ENCODE measurements at regions not wholly inside any gene's neighbourhood (a gene's known extent, or its start where the extent isn't known, plus 50 kb on each side); places are given as distances from the start of the nearest gene placed in this dataset.

GRCh38 chr4:36467670-36468069 is 186.3 kb downstream of the DTHD1 start:
- no peak for DNase-seq
- no peak overlapping the region for H3K4me3 Mint-ChIP-seq
- no peaks in the 10 kb centered on the region for H3K9me3 Mint-ChIP-seq
- no peak for ATAC-seq
- H3K36me3 Mint-ChIP-seq (ENCODE audit: insufficient read depth): no peaks in the 10 kb centered on the region
- H3K27me3 Mint-ChIP-seq (ENCODE audit: low read depth): peaks cover 5% of the 10 kb centered on the region
- H3K4me1 Mint-ChIP-seq (ENCODE audit: low read depth): no peaks in the 10 kb centered on the region

- ATAC-seq (no peak), DNase-seq (no peak)
- Mint-ChIP-seq H3K4me1 (ENCODE audit: low read depth) (no peaks in the 10 kb centered on the region), H3K9me3 (no peaks in the 10 kb centered on the region), H3K4me3 (no peak overlapping the region), H3K36me3 (ENCODE audit: insufficient read depth) (no peaks in the 10 kb centered on the region), H3K27me3 (ENCODE audit: low read depth) (peaks cover 2% of the 10 kb centered on the region)
These were observed 190.5 kb downstream of the DTHD1 start for GRCh38 chr4:36471903-36472302.

- no peaks in the 10 kb centered on the region for H3K9me3 Mint-ChIP-seq
- H3K27me3 Mint-ChIP-seq (ENCODE audit: low read depth): peaks cover 4% of the 10 kb centered on the region
- DNase-seq: no peak
- H3K4me3 Mint-ChIP-seq: no peak overlapping the region
- H3K36me3 Mint-ChIP-seq (ENCODE audit: insufficient read depth): no peaks in the 10 kb centered on the region
- ATAC-seq: no peak
- no peaks in the 10 kb centered on the region for H3K4me1 Mint-ChIP-seq (ENCODE audit: low read depth)
These were observed 194.7 kb downstream of the DTHD1 start for GRCh38 chr4:36476135-36476534.

- no peaks in the 10 kb centered on the region for H3K9me3 Mint-ChIP-seq
- DNase-seq (no peak), ATAC-seq (no peak)
- H3K36me3 Mint-ChIP-seq (ENCODE audit: insufficient read depth): no peaks in the 10 kb centered on the region
- H3K4me1 Mint-ChIP-seq (ENCODE audit: low read depth): no peaks in the 10 kb centered on the region
- peaks cover 6% of the 10 kb centered on the region for H3K27me3 Mint-ChIP-seq (ENCODE audit: low read depth)
- H3K4me3 Mint-ChIP-seq: no peak overlapping the region
These were observed 196.4 kb downstream of the DTHD1 start for GRCh38 chr4:36477861-36478260.

GRCh38 chr4:36485885-36486284 is 204.5 kb downstream of the DTHD1 start:
- DNase-seq (no peak), ATAC-seq (no peak)
- no peaks in the 10 kb centered on the region for H3K36me3 Mint-ChIP-seq (ENCODE audit: insufficient read depth)
- no peak overlapping the region for H3K4me3 Mint-ChIP-seq
- no peaks in the 10 kb centered on the region for H3K9me3 Mint-ChIP-seq
- peaks cover 8% of the 10 kb centered on the region for H3K27me3 Mint-ChIP-seq (ENCODE audit: low read depth)
- H3K4me1 Mint-ChIP-seq (ENCODE audit: low read depth): no peaks in the 10 kb centered on the region

GRCh38 chr4:36489798-36490197 is 208.4 kb downstream of the DTHD1 start:
- Mint-ChIP-seq H3K27me3 (ENCODE audit: low read depth) (peaks cover 6% of the 10 kb centered on the region), H3K36me3 (ENCODE audit: insufficient read depth) (no peaks in the 10 kb centered on the region), H3K9me3 (no peaks in the 10 kb centered on the region), H3K4me1 (ENCODE audit: low read depth) (no peaks in the 10 kb centered on the region), H3K4me3 (no peak overlapping the region)
- no peak for DNase-seq
- ATAC-seq: no peak

- no peak for DNase-seq
- H3K4me1 Mint-ChIP-seq (ENCODE audit: low read depth): no peaks in the 10 kb centered on the region
- H3K4me3 Mint-ChIP-seq: no peak overlapping the region
- ATAC-seq: no peak
- no peaks in the 10 kb centered on the region for H3K9me3 Mint-ChIP-seq
- H3K27me3 Mint-ChIP-seq (ENCODE audit: low read depth): peaks cover 7% of the 10 kb centered on the region
- no peaks in the 10 kb centered on the region for H3K36me3 Mint-ChIP-seq (ENCODE audit: insufficient read depth)
These were observed 210.6 kb downstream of the DTHD1 start for GRCh38 chr4:36492041-36492440.

- ATAC-seq (no peak), DNase-seq (no peak)
- Mint-ChIP-seq H3K9me3 (no peaks in the 10 kb centered on the region), H3K4me3 (no peak overlapping the region), H3K27me3 (ENCODE audit: low read depth) (peaks cover 7% of the 10 kb centered on the region), H3K36me3 (ENCODE audit: insufficient read depth) (no peaks in the 10 kb centered on the region), H3K4me1 (ENCODE audit: low read depth) (no peaks in the 10 kb centered on the region)
These were observed 211.2 kb downstream of the DTHD1 start for GRCh38 chr4:36492590-36492989.

GRCh38 chr4:36493251-36493650 is 211.8 kb downstream of the DTHD1 start:
- H3K9me3 Mint-ChIP-seq: no peaks in the 10 kb centered on the region
- no peak overlapping the region for H3K4me3 Mint-ChIP-seq
- no peaks in the 10 kb centered on the region for H3K36me3 Mint-ChIP-seq (ENCODE audit: insufficient read depth)
- ATAC-seq: no peak
- DNase-seq: no peak
- H3K4me1 Mint-ChIP-seq (ENCODE audit: low read depth): no peaks in the 10 kb centered on the region
- peaks cover 7% of the 10 kb centered on the region for H3K27me3 Mint-ChIP-seq (ENCODE audit: low read depth)

GRCh38 chr4:36494016-36494415 is 212.6 kb downstream of the DTHD1 start:
- ATAC-seq (no peak), DNase-seq (no peak)
- Mint-ChIP-seq H3K36me3 (ENCODE audit: insufficient read depth) (no peaks in the 10 kb centered on the region), H3K27me3 (ENCODE audit: low read depth) (peaks cover 7% of the 10 kb centered on the region), H3K9me3 (no peaks in the 10 kb centered on the region), H3K4me1 (ENCODE audit: low read depth) (no peaks in the 10 kb centered on the region), H3K4me3 (no peak overlapping the region)

- no peaks in the 10 kb centered on the region for H3K9me3 Mint-ChIP-seq
- H3K36me3 Mint-ChIP-seq (ENCODE audit: insufficient read depth): no peaks in the 10 kb centered on the region
- H3K4me3 Mint-ChIP-seq: no peak overlapping the region
These were observed 213.3 kb downstream of the DTHD1 start for GRCh38 chr4:36494747-36495146.

GRCh38 chr4:36502350-36502749 is 220.9 kb downstream of the DTHD1 start:
- ATAC-seq (peak; percentile 43 to 75), DNase-seq (no peak)
- H3K4me1 Mint-ChIP-seq (ENCODE audit: low read depth): no peaks in the 10 kb centered on the region
- no peaks in the 10 kb centered on the region for H3K36me3 Mint-ChIP-seq (ENCODE audit: insufficient read depth)
- H3K9me3 Mint-ChIP-seq: no peaks in the 10 kb centered on the region
- no peak overlapping the region for H3K4me3 Mint-ChIP-seq
- H3K27me3 Mint-ChIP-seq (ENCODE audit: low read depth): peaks cover 14% of the 10 kb centered on the region

More at GRCh38 chr4:36494747-36495146, 213.3 kb downstream of the DTHD1 start:
- Mint-ChIP-seq H3K4me1 (ENCODE audit: low read depth) (no peaks in the 10 kb centered on the region), H3K27me3 (ENCODE audit: low read depth) (peaks cover 7% of the 10 kb centered on the region)
- DNase-seq (no peak), ATAC-seq (no peak)

GRCh38 chr4:36508394-36508793 is 227.0 kb downstream of the DTHD1 start:
- Mint-ChIP-seq H3K4me1 (ENCODE audit: low read depth) (no peaks in the 10 kb centered on the region), H3K36me3 (ENCODE audit: insufficient read depth) (no peaks in the 10 kb centered on the region), H3K27me3 (ENCODE audit: low read depth) (peaks cover 16% of the 10 kb centered on the region), H3K4me3 (no peak overlapping the region), H3K9me3 (peaks cover 6% of the 10 kb centered on the region)
- DNase-seq: no peak
- ATAC-seq: no peak

- ATAC-seq: no peak
- peaks cover 6% of the 10 kb centered on the region for H3K9me3 Mint-ChIP-seq
- peaks cover 10% of the 10 kb centered on the region for H3K27me3 Mint-ChIP-seq (ENCODE audit: low read depth)
- no peak for DNase-seq
- H3K4me1 Mint-ChIP-seq (ENCODE audit: low read depth): no peaks in the 10 kb centered on the region
- H3K4me3 Mint-ChIP-seq: no peak overlapping the region
- H3K36me3 Mint-ChIP-seq (ENCODE audit: insufficient read depth): no peaks in the 10 kb centered on the region
These were observed 228.4 kb downstream of the DTHD1 start for GRCh38 chr4:36509845-36510244.

- DNase-seq: no peak
- Mint-ChIP-seq H3K4me1 (ENCODE audit: low read depth) (no peaks in the 10 kb centered on the region), H3K4me3 (no peak overlapping the region), H3K36me3 (ENCODE audit: insufficient read depth) (no peaks in the 10 kb centered on the region), H3K27me3 (ENCODE audit: low read depth) (peaks cover 8% of the 10 kb centered on the region), H3K9me3 (peaks cover 6% of the 10 kb centered on the region)
- no peak for ATAC-seq
These were observed 230.4 kb downstream of the DTHD1 start for GRCh38 chr4:36511785-36512184.

GRCh38 chr4:36516522-36517095 is 235.2 kb downstream of the DTHD1 start:
- Mint-ChIP-seq H3K9me3 (peaks cover 9% of the 10 kb centered on the region), H3K4me1 (ENCODE audit: low read depth) (no peaks in the 10 kb centered on the region), H3K4me3 (no peak overlapping the region), H3K27me3 (ENCODE audit: low read depth) (no peaks in the 10 kb centered on the region), H3K36me3 (ENCODE audit: insufficient read depth) (no peaks in the 10 kb centered on the region)
- ATAC-seq: no peak
- no peak for DNase-seq

All from activated T-cell treated with anti-CD3 and anti-CD28 coated beads, Interleukin-2, amount 50 U/mL, for 4 hours (primary cell).